H1 (cell line): ENCODE measurements at regions not wholly inside any gene's neighbourhood (a gene's known extent, or its start where the extent isn't known, plus 50 kb on each side); places are given as distances from the start of the nearest gene placed in this dataset.

Experiments used
- CTCF ChIA-PET: fragments of 300-600 bp; sonication (Branson Sonifier 250); formaldehyde crosslinking; loops from one replicate; lab custom pipeline; 2021; ENCODE audit not compliant: partially characterized antibody; lab: Charles Lee
- POLR2A ChIA-PET: fragments of 300-600 bp; sonication (Branson Sonifier 250); formaldehyde crosslinking; loops from one replicate; lab custom pipeline; 2021; ENCODE audit warnings: inconsistent platforms; ENCODE audit not compliant: partially characterized antibody; lab: Charles Lee
- DNase-seq, 2 experiments: peaks; one replicate each; pipeline versions ENCODE4 v3.0.0 to v3.0.0-alpha.2; 2010 to 2022; ENCODE audit warnings: low spot score in 2 of 2, low read depth in 1 of 2, mixed read lengths in 1 of 2
- FAIRE-seq: peaks from 2 replicates; lab custom pipeline; 2011; peaks lifted over from hg19 to GRCh38; lab: Jason Lieb, UNC
- H2AFZ ChIP-seq: 2 replicates; pipeline ENCODE4 v1.8.1; 2012; ENCODE audit warnings: low read length, inconsistent platforms
- H2AK5ac ChIP-seq: 2 replicates; pipeline ENCODE4 v1.6.1; 2013; ENCODE audit warnings: low read depth, low read length
- H2BK120ac ChIP-seq: replicated peaks from 2 replicates; pipeline ENCODE3; 2013; ENCODE audit warnings: low read depth, low read length, inconsistent platforms
- H2BK12ac ChIP-seq: 2 replicates; pipeline ENCODE4 v1.6.1; 2013; ENCODE audit warnings: low read depth, low read length
- H2BK15ac ChIP-seq: 2 replicates; pipeline ENCODE4 v1.6.1; 2013; ENCODE audit warnings: low read length
- H2BK20ac ChIP-seq: 2 replicates; pipeline ENCODE4 v1.6.1; 2013; ENCODE audit warnings: low read length
- H2BK5ac ChIP-seq: 2 replicates; pipeline ENCODE4 v1.6.1; 2013; ENCODE audit warnings: low read depth, low read length
- H3K14ac ChIP-seq: 2 replicates; pipeline ENCODE4 v1.6.1; 2013; ENCODE audit warnings: inconsistent platforms; ENCODE audit not compliant: insufficient read length
- H3K18ac ChIP-seq: 2 replicates; pipeline ENCODE4 v1.6.1; 2013; ENCODE audit warnings: low read length; ENCODE audit errors: extremely low read depth
- H3K23ac ChIP-seq: 2 replicates; pipeline ENCODE4 v1.6.1; 2013; ENCODE audit warnings: inconsistent platforms; ENCODE audit not compliant: insufficient read length
- H3K23me2 ChIP-seq: 2 replicates; pipeline ENCODE4 v1.6.1; 2013; ENCODE audit warnings: low read depth, low read length
- H3K27ac ChIP-seq: 2 replicates; pipeline ENCODE4 v1.6.1; 2011; ENCODE audit warnings: low read depth, low read length, inconsistent platforms
- H3K27me3 ChIP-seq, 4 experiments: replicated peaks in 1 of 4; 1 replicate in 1 of 4; 2 replicates in 3 of 4; pipeline versions ENCODE4 v1.6.1 to v1.8.1; 2011 to 2013; ENCODE audit warnings: low read length in 3 of 4, mild to moderate bottlenecking in 3 of 4, inconsistent platforms in 2 of 4, mixed read lengths in 2 of 4, moderate library complexity in 1 of 4; ENCODE audit not compliant: control insufficient read depth in 3 of 4, insufficient read depth in 3 of 4; ENCODE audit errors: extremely low read depth in 1 of 4
- H3K36me3 ChIP-seq, 4 experiments: 2 replicates each; pipeline versions ENCODE4 v1.6.1 to v1.8.1; 2011 to 2013; ENCODE audit warnings: mild to moderate bottlenecking in 4 of 4, low read length in 3 of 4, moderate library complexity in 2 of 4, control low read depth in 1 of 4, inconsistent platforms in 1 of 4; ENCODE audit not compliant: insufficient read depth in 4 of 4, control insufficient read depth in 2 of 4
- H3K4ac ChIP-seq: replicated peaks from 2 replicates; pipeline ENCODE3; 2013; ENCODE audit warnings: low read length, low read depth, mixed read lengths, inconsistent platforms; ENCODE audit not compliant: insufficient read length
- H3K4me1 ChIP-seq, 4 experiments: replicated peaks in 1 of 4; 1 replicate in 1 of 4; 2 replicates in 3 of 4; pipeline versions ENCODE4 v1.6.1 to v1.8.1; 2011 to 2013; ENCODE audit warnings: low read length in 3 of 4, inconsistent platforms in 2 of 4, mixed read lengths in 1 of 4; ENCODE audit not compliant: insufficient read depth in 4 of 4, control insufficient read depth in 3 of 4
- H3K4me2 ChIP-seq, 2 experiments: 2 replicates each; pipeline versions ENCODE4 v1.6.1 to v1.8.1; 2011 to 2013; ENCODE audit warnings: low read depth in 2 of 2, low read length in 2 of 2, control low read depth in 1 of 2, inconsistent platforms in 1 of 2, mild to moderate bottlenecking in 1 of 2; ENCODE audit not compliant: insufficient read depth in 1 of 2
- H3K4me3 ChIP-seq, 4 experiments: fragments of 200-600, 300-600 bp in 1 of 4; sonication (generic), shearing (Covaris generic), sonication (Bioruptor Twin) in 1 of 4; 2 replicates each; pipeline versions ENCODE4 v1.5.1 to v1.8.1; 2011 to 2016; ENCODE audit warnings: low read length in 4 of 4, low read depth in 3 of 4, control low read depth in 2 of 4, inconsistent platforms in 2 of 4, mild to moderate bottlenecking in 2 of 4, mixed read lengths in 1 of 4, moderate library complexity in 1 of 4; ENCODE audit not compliant: insufficient read depth in 2 of 4; ENCODE audit errors: extremely low read depth in 1 of 4
- H3K56ac ChIP-seq: replicated peaks from 2 replicates; pipeline ENCODE3; 2013; ENCODE audit warnings: low read depth, mild to moderate bottlenecking, mixed read lengths, low read length, inconsistent platforms; ENCODE audit not compliant: insufficient read length
- H3K79me1 ChIP-seq: 2 replicates; pipeline ENCODE4 v1.6.1; 2013; ENCODE audit warnings: low read depth, low read length, control low read depth
- H3K79me2 ChIP-seq, 2 experiments: 2 replicates each; pipeline versions ENCODE4 v1.6.1 to v1.8.1; 2012 to 2013; ENCODE audit warnings: low read length in 2 of 2, mild to moderate bottlenecking in 2 of 2, inconsistent platforms in 1 of 2; ENCODE audit not compliant: insufficient read depth in 2 of 2, control insufficient read depth in 1 of 2
- H3K9ac ChIP-seq, 4 experiments: replicated peaks in 1 of 4; 1 replicate in 1 of 4; 2 replicates in 3 of 4; pipeline versions ENCODE4 v1.6.1 to v1.8.1; 2011 to 2013; ENCODE audit warnings: low read depth in 3 of 4, low read length in 3 of 4, control low read depth in 2 of 4, mild to moderate bottlenecking in 2 of 4, moderate library complexity in 2 of 4, inconsistent platforms in 1 of 4; ENCODE audit errors: extremely low read depth in 1 of 4
- H3K9me3 ChIP-seq, 2 experiments: 2 replicates each; pipeline versions ENCODE4 v1.6.1 to v1.8.1; 2012 to 2013; ENCODE audit warnings: mild to moderate bottlenecking in 2 of 2, moderate library complexity in 2 of 2, control low read depth in 1 of 2, inconsistent platforms in 1 of 2, low read depth in 1 of 2, low read length in 1 of 2, mixed read lengths in 1 of 2; ENCODE audit not compliant: insufficient read depth in 2 of 2
- H4K20me1 ChIP-seq, 2 experiments: replicated peaks in 1 of 2; 2 replicates each; pipeline versions ENCODE3 to v1.8.1; 2011 to 2013; ENCODE audit warnings: inconsistent platforms in 2 of 2, low read length in 2 of 2, mild to moderate bottlenecking in 1 of 2; ENCODE audit not compliant: insufficient read depth in 2 of 2, control insufficient read depth in 1 of 2
- H4K5ac ChIP-seq: 2 replicates; pipeline ENCODE4 v1.6.1; 2013; ENCODE audit warnings: low read length, low read depth, mixed read lengths, inconsistent platforms; ENCODE audit not compliant: insufficient read length
- H4K8ac ChIP-seq: 2 replicates; pipeline ENCODE4 v1.8.0; 2013; ENCODE audit warnings: mild to moderate bottlenecking, moderate library complexity, low read length, inconsistent platforms; ENCODE audit not compliant: insufficient read depth; ENCODE audit errors: extremely low read depth
- H4K91ac ChIP-seq: replicated peaks from 2 replicates; pipeline ENCODE3; 2013; ENCODE audit warnings: low read length, mixed read lengths, inconsistent platforms; ENCODE audit not compliant: insufficient read length
- ASH2L ChIP-seq: fragments of 200-600, 300-600 bp; sonication (generic); IDR thresholded peaks from one replicate; pipeline ENCODE4 v1.7.1; 2017; ENCODE audit warnings: low read length
- CBX8 ChIP-seq: fragments of 300-800, 300-1000 bp; sonication (generic); IDR thresholded peaks from 2 replicates; pipeline ENCODE4 v1.7.1; 2016; ENCODE audit warnings: low read depth, low read length, borderline replicate concordance
- CTCF ChIP-seq, 3 experiments: IDR thresholded peaks; 1 replicate in 2 of 3; 2 replicates in 1 of 3; pipeline versions ENCODE4 v1.5.1 to v1.6.1; 2011; ENCODE audit warnings: low read length in 3 of 3, mild to moderate bottlenecking in 3 of 3, inconsistent platforms in 2 of 3, low read depth in 1 of 3, moderate library complexity in 1 of 3; ENCODE audit not compliant: insufficient read depth in 1 of 3; ENCODE audit errors: control extremely low read depth in 1 of 3
- EGR1 ChIP-seq: IDR thresholded peaks from 2 replicates; pipeline ENCODE4 v1.6.1; 2011; ENCODE audit warnings: low read depth, low read length, borderline replicate concordance
- JUN ChIP-seq: IDR thresholded peaks from 2 replicates; pipeline ENCODE4 v1.6.1; 2011; ENCODE audit warnings: low read depth, mild to moderate bottlenecking, improper control_type of control experiment, low read length
- MAFK ChIP-seq: IDR thresholded peaks from 2 replicates; pipeline ENCODE4 v1.6.1; 2012; ENCODE audit warnings: low read depth, mild to moderate bottlenecking, improper control_type of control experiment, low read length
- POLR2A ChIP-seq, 2 experiments: IDR thresholded peaks; 1 replicate in 1 of 2; 2 replicates in 1 of 2; pipeline ENCODE4 v1.6.1; 2011; ENCODE audit warnings: low read depth in 2 of 2, low read length in 2 of 2, mild to moderate bottlenecking in 2 of 2; ENCODE audit errors: control extremely low read depth in 1 of 2
- SIRT6 ChIP-seq: IDR thresholded peaks from one replicate; pipeline ENCODE4 v1.7.1; 2012; ENCODE audit warnings: low read length, inconsistent platforms
- SIX5 ChIP-seq: IDR thresholded peaks from 2 replicates; pipeline ENCODE4 v1.6.1; 2011; ENCODE audit warnings: mild to moderate bottlenecking, low read depth, low read length
- SRF ChIP-seq: IDR thresholded peaks from 2 replicates; pipeline ENCODE4 v1.6.1; 2011; ENCODE audit warnings: mild to moderate bottlenecking, low read depth, low read length, moderate library complexity
- WGBS, 2 experiments: shearing (Covaris generic) in 1 of 2; methylation state at CpG; one replicate each; pipeline versions ENCODE4 v1.1.6 to v1.1.7; 2013 to 2015; ENCODE audit warnings: low lambda C conversion rate in 2 of 2, mixed read lengths in 2 of 2, inconsistent platforms in 1 of 2, low coverage in 1 of 2, missing lambda C conversion rate in 1 of 2; ENCODE audit not compliant: insufficient replicate concordance in 2 of 2, insufficient coverage in 1 of 2, insufficient read length in 1 of 2; ENCODE audit errors: extremely low coverage in 1 of 2, missing lambda C conversion rate in 1 of 2; 5-methylcytosine and 5-hydroxymethylcytosine counted together
- TF ChIP-seq, protein P1 (sequence below): IDR thresholded peaks from 2 replicates; pipeline ENCODE4 v1.6.1; 2012; ENCODE audit warnings: low read length, inconsistent platforms

DNA sequence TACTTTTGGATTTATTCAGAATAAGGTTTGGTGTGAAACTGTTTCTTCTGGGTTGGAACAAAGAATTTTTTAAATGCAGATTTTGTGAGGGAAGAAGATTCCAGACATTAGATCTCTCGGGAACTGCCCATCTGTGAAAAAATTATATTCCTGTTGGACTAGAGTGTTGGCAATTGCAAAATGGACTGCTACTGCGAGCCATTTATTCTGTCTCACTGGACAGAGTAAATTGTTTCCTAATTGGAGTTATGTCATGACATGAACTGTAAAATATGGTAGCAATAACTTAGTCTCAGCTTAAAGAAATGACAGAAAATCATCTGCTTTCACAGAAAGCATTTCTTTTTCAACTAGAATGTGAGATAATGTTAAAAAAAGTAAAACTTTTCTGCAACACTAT lies 86.0 kb upstream of the MYCBP2 start:
- FAIRE-seq (no peak), DNase-seq (no peak)
- H2AK5ac ChIP-seq = no peak overlapping the region
- H3K36me3 ChIP-seq = no peaks in the 10 kb centered on the region
- no peaks in the 10 kb centered on the region for H3K9me3 ChIP-seq
- no peak overlapping the region for H3K18ac ChIP-seq
- H4K8ac ChIP-seq = no peak overlapping the region
- H3K4me2 ChIP-seq = no peak overlapping the region
- no peak overlapping the region for H2BK20ac ChIP-seq
- no peak overlapping the region for H3K56ac ChIP-seq
- no peak overlapping the region for H4K5ac ChIP-seq
- no peak overlapping the region for H2BK5ac ChIP-seq
- no peak overlapping the region for H3K4me3 ChIP-seq
- H2BK12ac ChIP-seq = no peak overlapping the region
- H3K9ac ChIP-seq = no peak overlapping the region
- ChIA-PET POLR2A (no interaction called here), CTCF (no interaction called here)
- H3K4ac ChIP-seq = no peak overlapping the region
- H3K23ac ChIP-seq = no peak overlapping the region
- no peak overlapping the region for H3K27ac ChIP-seq
- H3K4me1 ChIP-seq = 0 out of 7 replicates have a peak, but pooled peaks cover 0 to 3% (median 0%) of the 10 kb centered on the region in 4 experiments
- H3K79me1 ChIP-seq = no peaks in the 10 kb centered on the region
- H2BK120ac ChIP-seq = no peak overlapping the region
- H4K20me1 ChIP-seq = no peaks in the 10 kb centered on the region
- H2BK15ac ChIP-seq = no peak overlapping the region
- H3K23me2 ChIP-seq = no peaks in the 10 kb centered on the region
- H3K79me2 ChIP-seq = no peaks in the 10 kb centered on the region
- no peak overlapping the region for H2AFZ ChIP-seq
- 87% methylated on average over 2 of the region's 2 CpGs; no CpG with 5 or more reads in 1 of the 2 experiments for WGBS, 2 experiments
- no peak overlapping the region for H4K91ac ChIP-seq
- H3K14ac ChIP-seq = no peak overlapping the region
- H3K27me3 ChIP-seq = no peaks in the 10 kb centered on the region
- no peak for TF ChIP-seq SRF
- TF ChIP-seq ASH2L = no peak
- no peak for TF ChIP-seq CTCF (IDR thresholded peaks at IDR 0.05; ENCODE audit: control extremely low read depth in 1 of 3, insufficient read depth in 1 of 3, low read depth in 1 of 3, low read length in 3 of 3)
- TF ChIP-seq, protein P1, sequence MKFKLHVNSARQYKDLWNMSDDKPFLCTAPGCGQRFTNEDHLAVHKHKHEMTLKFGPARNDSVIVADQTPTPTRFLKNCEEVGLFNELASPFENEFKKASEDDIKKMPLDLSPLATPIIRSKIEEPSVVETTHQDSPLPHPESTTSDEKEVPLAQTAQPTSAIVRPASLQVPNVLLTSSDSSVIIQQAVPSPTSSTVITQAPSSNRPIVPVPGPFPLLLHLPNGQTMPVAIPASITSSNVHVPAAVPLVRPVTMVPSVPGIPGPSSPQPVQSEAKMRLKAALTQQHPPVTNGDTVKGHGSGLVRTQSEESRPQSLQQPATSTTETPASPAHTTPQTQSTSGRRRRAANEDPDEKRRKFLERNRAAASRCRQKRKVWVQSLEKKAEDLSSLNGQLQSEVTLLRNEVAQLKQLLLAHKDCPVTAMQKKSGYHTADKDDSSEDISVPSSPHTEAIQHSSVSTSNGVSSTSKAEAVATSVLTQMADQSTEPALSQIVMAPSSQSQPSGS = no peak
- no peak for TF ChIP-seq SIRT6
- no peak for TF ChIP-seq MAFK
- TF ChIP-seq CBX8 = no peak
- TF ChIP-seq POLR2A (IDR thresholded peaks at IDR 0.05; ENCODE audit: control extremely low read depth in 1 of 2, low read depth in 2 of 2, low read length in 2 of 2) = no peak
- TF ChIP-seq EGR1 = no peak
- TF ChIP-seq JUN = no peak
- TF ChIP-seq SIX5 = no peak
